ENCODE measurements at regions not wholly inside any gene's neighbourhood (a gene's known extent, or its start where the extent isn't known, plus 50 kb on each side); places are given as distances from the start of the nearest gene placed in this dataset.

GRCh38 chr13:61188057-61188456 lies 227.6 kb downstream of the PCDH20 start:
- TF ChIP-seq, protein P1, sequence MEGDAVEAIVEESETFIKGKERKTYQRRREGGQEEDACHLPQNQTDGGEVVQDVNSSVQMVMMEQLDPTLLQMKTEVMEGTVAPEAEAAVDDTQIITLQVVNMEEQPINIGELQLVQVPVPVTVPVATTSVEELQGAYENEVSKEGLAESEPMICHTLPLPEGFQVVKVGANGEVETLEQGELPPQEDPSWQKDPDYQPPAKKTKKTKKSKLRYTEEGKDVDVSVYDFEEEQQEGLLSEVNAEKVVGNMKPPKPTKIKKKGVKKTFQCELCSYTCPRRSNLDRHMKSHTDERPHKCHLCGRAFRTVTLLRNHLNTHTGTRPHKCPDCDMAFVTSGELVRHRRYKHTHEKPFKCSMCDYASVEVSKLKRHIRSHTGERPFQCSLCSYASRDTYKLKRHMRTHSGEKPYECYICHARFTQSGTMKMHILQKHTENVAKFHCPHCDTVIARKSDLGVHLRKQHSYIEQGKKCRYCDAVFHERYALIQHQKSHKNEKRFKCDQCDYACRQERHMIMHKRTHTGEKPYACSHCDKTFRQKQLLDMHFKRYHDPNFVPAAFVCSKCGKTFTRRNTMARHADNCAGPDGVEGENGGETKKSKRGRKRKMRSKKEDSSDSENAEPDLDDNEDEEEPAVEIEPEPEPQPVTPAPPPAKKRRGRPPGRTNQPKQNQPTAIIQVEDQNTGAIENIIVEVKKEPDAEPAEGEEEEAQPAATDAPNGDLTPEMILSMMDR (optimal IDR thresholded peaks at IDR 0.05 in 1 of 3, IDR thresholded peaks at IDR 0.05 in 1 of 3, conservative IDR thresholded peaks at IDR 0.05 in 1 of 3; ENCODE audit: extremely low read depth in 1 of 3, insufficient read depth in 2 of 3, low read length in 3 of 3): no peak
- TF ChIP-seq EZH2 (IDR thresholded peaks at IDR 0.05; ENCODE audit: low read length): no peak
